ENCODE measurements at regions not wholly inside any gene's neighbourhood (a gene's known extent, or its start where the extent isn't known, plus 50 kb on each side); places are given as distances from the start of the nearest gene placed in this dataset.

DNA sequence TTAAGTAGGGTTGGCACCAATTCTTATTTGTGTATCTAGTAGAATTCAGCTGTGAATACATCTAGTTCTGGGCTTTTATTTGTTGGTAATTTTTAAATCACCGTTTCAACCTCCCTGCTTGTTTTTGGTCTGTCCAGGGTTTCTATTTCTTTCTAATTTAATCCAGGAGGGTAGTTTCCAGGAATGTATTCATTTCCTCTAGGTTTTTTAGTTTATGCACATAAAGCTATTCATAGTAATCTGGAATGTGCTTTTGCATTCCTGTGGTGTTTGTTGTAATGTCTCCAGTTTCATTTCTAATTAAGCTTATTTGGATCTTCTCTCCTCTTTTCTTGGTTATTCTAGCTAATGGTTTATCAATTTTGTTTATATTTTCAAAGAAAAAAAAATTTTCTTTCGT is 1361.8 kb upstream of the DDX18 start:
- Histone ChIP-seq H3K79me2 (ENCODE audit: control insufficient read depth, low read length) (no peaks in the 10 kb centered on the region), H3K36me3 (ENCODE audit: control insufficient read depth, low read length) (no peaks in the 10 kb centered on the region), H3F3A (ENCODE audit: control insufficient read depth, insufficient read depth) (no peaks in the 10 kb centered on the region), H3K4me2 (ENCODE audit: low read length) (no peak overlapping the region), H3K9me3 (ENCODE audit: control insufficient read depth, insufficient read depth, low read length) (no peaks in the 10 kb centered on the region), H3K4me3 (ENCODE audit: low read length) (no peak overlapping the region), H3K4me1 (ENCODE audit: control insufficient read depth, low read length) (no peaks in the 10 kb centered on the region), H3K27ac (ENCODE audit: low read depth, low read length) (no peak overlapping the region), H3K9me2 (replicated peaks; ENCODE audit: control insufficient read depth, low read length) (no peaks in the 10 kb centered on the region), H3K27me3 (ENCODE audit: control insufficient read depth, low read length) (no peaks in the 10 kb centered on the region), H4K20me1 (ENCODE audit: control insufficient read depth, insufficient read depth, low read depth, low read length) (no peaks in the 10 kb centered on the region)
- no peak for TF ChIP-seq EZH2phosphoT487 (IDR thresholded peaks at IDR 0.05; ENCODE audit: borderline replicate concordance, low read length)
- TF ChIP-seq, protein P1, sequence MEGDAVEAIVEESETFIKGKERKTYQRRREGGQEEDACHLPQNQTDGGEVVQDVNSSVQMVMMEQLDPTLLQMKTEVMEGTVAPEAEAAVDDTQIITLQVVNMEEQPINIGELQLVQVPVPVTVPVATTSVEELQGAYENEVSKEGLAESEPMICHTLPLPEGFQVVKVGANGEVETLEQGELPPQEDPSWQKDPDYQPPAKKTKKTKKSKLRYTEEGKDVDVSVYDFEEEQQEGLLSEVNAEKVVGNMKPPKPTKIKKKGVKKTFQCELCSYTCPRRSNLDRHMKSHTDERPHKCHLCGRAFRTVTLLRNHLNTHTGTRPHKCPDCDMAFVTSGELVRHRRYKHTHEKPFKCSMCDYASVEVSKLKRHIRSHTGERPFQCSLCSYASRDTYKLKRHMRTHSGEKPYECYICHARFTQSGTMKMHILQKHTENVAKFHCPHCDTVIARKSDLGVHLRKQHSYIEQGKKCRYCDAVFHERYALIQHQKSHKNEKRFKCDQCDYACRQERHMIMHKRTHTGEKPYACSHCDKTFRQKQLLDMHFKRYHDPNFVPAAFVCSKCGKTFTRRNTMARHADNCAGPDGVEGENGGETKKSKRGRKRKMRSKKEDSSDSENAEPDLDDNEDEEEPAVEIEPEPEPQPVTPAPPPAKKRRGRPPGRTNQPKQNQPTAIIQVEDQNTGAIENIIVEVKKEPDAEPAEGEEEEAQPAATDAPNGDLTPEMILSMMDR (IDR thresholded peaks at IDR 0.05; ENCODE audit: low read depth, low read length, poor library complexity, severe bottlenecking), result no peak

DNA sequence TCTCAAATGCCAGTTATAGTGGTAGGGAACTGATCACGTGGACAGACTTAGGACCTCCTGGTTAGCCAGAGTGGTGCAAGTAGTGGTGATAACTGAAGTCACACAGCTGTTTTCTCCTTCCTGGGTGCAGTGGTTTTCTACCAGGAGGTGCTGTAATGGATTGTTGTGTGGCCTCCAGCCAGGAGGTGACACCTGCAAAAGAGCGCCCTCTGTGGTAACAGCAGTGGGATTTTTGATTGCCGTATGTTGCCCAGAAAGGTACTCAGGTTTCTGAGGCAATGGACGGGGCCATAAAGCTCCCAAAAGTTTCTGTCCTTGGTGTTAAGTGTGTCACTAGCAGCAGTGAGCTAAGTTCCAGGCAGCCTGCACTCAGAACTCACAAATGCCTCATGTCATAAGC is 1358.1 kb upstream of the DDX18 start:
- Histone ChIP-seq H3K27me3 (ENCODE audit: control insufficient read depth, low read length) (no peaks in the 10 kb centered on the region), H3K36me3 (ENCODE audit: control insufficient read depth, low read length) (no peaks in the 10 kb centered on the region), H3K4me1 (ENCODE audit: control insufficient read depth, low read length) (no peaks in the 10 kb centered on the region), H3K79me2 (ENCODE audit: control insufficient read depth, low read length) (no peaks in the 10 kb centered on the region), H4K20me1 (ENCODE audit: control insufficient read depth, insufficient read depth, low read depth, low read length) (no peaks in the 10 kb centered on the region), H3K9me3 (ENCODE audit: control insufficient read depth, insufficient read depth, low read length) (no peaks in the 10 kb centered on the region), H3K9me2 (replicated peaks; ENCODE audit: control insufficient read depth, low read length) (no peaks in the 10 kb centered on the region), H3K4me3 (ENCODE audit: low read length) (no peak overlapping the region), H3K4me2 (ENCODE audit: low read length) (no peak overlapping the region), H3F3A (ENCODE audit: control insufficient read depth, insufficient read depth) (no peaks in the 10 kb centered on the region), H3K27ac (ENCODE audit: low read depth, low read length) (no peak overlapping the region)
- TF ChIP-seq EZH2phosphoT487 (IDR thresholded peaks at IDR 0.05; ENCODE audit: borderline replicate concordance, low read length), result no peak
- TF ChIP-seq, protein P1 (IDR thresholded peaks at IDR 0.05; ENCODE audit: low read depth, low read length, poor library complexity, severe bottlenecking), result no peak

DNA sequence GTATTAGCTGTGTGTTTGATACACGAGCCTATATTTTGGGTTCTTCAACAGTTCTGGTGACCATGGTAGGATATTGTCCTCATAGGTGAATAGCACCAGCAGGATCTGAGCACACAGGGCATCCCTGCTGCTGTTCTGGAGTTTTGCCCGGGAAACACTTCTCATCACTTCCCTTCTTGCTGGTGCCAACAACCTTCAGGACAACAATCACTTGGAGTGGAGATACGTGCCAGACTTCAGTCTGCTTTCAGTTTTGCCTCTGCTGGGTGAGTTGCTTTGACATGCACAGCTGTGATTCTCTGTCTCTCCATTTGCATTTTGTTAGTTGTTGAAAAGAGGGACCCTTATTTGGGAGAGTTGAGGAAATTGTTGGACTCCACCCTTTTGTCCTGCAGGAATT is 1347.2 kb upstream of the DDX18 start:
- no peaks in the 10 kb centered on the region for H3K9me3 ChIP-seq (ENCODE audit: control insufficient read depth, insufficient read depth, low read length)

More for the DNA sequence above, 1347.2 kb upstream of the DDX18 start:
- Histone ChIP-seq H3K27ac (ENCODE audit: low read depth, low read length) (no peak overlapping the region), H3K36me3 (ENCODE audit: control insufficient read depth, low read length) (no peaks in the 10 kb centered on the region), H3F3A (ENCODE audit: control insufficient read depth, insufficient read depth) (no peaks in the 10 kb centered on the region), H3K9me2 (replicated peaks; ENCODE audit: control insufficient read depth, low read length) (no peaks in the 10 kb centered on the region), H3K4me1 (ENCODE audit: control insufficient read depth, low read length) (no peaks in the 10 kb centered on the region), H4K20me1 (ENCODE audit: control insufficient read depth, insufficient read depth, low read depth, low read length) (no peaks in the 10 kb centered on the region), H3K27me3 (ENCODE audit: control insufficient read depth, low read length) (no peaks in the 10 kb centered on the region), H3K4me3 (ENCODE audit: low read length) (no peak overlapping the region), H3K4me2 (ENCODE audit: low read length) (no peak overlapping the region), H3K79me2 (ENCODE audit: control insufficient read depth, low read length) (no peaks in the 10 kb centered on the region)
- TF ChIP-seq EZH2phosphoT487 (IDR thresholded peaks at IDR 0.05; ENCODE audit: borderline replicate concordance, low read length), result no peak
- TF ChIP-seq, protein P1 (IDR thresholded peaks at IDR 0.05; ENCODE audit: low read depth, low read length, poor library complexity, severe bottlenecking), result no peak
